SIG-M5 (cell line): ENCODE measurements at regions not wholly inside any gene's neighbourhood (a gene's known extent, or its start where the extent isn't known, plus 50 kb on each side); places are given as distances from the start of the nearest gene placed in this dataset.

Experiments
- DNase-seq: peaks from one replicate; lab custom pipeline; 2025; lab: John Stamatoyannopoulos, UW

DNA sequence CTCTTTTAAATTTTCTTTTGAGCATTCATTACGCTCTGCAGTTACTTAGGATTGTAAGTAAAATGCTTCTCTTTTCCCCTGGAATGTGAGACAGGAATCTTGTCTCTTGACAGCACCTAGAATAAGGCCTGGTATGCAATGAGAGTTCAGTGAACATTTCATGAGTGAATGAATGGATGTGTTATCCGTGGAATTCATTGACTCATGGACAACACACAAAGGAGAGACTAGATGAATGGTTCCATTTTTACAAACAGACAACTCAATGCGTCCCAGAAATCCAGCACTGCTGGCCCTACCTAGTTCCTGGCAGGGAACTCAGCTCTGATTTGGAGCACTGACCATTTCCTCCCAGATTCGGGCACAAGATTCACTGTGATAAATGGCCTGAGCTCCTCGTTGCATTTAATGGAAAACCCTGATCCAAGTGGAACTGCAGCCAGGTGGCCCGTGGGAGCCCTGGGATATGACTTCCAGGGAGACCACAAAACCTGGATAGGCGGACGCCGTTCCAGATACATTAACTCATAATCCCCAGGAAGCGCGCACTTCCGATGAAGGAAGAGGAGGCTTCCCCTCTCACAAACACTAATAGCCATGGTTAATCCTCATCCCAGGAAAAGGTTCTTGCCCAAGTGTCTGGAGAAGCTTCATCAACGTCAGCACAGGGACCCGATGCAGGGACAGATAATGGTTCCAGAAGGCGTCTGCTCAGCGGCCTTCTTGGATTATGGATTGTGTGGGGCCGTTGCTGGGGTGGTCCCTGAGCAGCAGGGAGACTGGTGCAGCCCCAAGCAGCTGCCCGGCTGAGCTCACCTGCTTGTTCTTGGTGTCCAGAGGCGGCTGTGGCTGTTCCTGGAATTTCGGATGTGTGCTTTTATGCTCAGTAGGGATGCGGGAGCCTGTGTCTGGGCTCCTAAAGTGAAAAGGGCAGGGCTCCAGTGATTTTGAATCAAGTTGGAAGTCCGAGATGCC, 211.1 kb upstream of the TSHZ3 start:
- no peak for DNase-seq

DNA sequence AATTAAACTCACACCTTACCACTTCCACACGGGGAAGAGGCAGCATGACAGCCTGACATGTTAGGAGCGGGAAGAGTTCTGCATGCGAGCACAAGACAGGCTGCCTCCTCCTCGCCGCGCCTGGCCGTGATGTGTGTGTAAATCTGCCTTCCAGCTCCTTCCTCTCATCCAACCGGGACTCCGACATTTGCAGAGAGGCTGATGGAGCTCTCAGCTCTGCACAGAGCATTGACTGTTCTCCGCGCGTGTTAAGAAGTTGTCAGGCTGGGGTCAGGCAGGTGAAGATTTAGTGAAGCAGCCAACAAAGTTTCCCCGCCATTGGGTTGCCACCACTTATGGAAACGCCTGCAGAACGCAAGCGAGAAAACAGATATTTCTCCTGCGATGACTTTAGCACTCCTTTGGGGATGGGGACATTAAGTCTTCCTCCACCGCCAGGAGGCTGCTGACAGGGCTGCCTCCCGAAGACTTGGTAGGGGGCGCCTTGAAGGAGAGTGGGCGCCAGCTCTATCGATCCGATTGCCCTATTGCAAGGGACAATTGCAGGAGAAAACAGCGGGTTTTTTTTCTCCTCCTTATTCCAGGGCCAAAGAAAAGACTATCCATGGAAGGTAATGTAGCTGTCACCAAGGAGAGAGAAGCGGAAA, 213.9 kb upstream of the TSHZ3 start:
- no peak for DNase-seq

DNA sequence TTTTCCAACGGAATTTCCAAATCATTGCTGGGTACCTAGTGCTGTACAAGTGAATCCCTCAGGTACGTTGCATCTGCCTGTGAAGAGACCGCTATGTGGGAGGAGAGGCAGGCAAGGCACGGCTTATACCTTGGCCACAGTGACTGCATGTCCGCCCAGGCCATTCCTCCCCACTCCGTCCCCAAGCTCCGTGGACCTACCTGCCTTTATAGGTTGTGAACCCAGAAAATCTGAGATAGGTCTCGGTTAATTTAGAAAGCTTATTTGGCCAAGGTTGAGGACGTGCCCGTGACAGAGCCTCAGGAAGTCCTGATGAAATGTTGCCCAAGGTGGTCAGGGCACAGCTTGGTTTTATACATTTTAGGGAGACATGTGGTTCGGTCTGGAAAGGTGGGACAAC, 218.5 kb upstream of the TSHZ3 start:
- DNase-seq: no peak

DNA sequence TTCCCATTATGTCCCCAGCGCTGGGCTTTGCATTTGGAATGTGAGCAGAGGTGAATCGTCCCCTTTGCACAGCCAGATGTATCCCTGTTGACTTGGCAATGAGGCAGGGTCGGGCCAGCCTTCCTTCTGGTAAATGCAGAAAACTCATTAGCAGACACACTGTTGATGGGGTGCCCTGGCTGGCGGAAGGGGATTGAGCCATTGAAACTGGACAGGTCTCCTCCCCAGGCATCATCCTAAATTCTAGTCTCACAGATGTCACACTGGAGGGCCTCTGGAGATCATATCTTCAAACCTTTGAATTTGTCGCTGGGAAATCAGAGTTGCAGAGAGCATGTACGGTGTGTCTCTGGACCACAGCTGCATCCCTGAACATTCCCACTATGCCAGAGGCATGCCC, 219.5 kb upstream of the TSHZ3 start:
- no peak for DNase-seq

DNA sequence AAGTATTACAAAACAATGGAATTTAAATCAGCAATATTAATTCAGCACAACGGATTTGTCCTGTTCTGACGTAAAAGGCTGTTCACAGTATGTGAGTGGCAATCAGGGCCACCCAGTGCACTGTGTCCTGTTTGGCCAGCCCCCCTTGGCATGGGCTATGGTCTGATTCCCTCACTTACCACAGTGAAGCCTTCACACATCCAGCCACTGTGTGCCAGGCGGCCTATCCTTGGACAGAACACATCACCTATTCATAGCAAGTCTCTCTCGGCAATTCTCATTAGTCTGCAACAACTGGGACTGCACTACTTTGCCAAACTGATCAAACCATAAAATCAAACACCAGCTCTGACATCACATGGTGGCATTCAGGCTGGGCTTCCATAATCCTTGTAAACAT, 221.5 kb upstream of the TSHZ3 start:
- no peak for DNase-seq

DNA sequence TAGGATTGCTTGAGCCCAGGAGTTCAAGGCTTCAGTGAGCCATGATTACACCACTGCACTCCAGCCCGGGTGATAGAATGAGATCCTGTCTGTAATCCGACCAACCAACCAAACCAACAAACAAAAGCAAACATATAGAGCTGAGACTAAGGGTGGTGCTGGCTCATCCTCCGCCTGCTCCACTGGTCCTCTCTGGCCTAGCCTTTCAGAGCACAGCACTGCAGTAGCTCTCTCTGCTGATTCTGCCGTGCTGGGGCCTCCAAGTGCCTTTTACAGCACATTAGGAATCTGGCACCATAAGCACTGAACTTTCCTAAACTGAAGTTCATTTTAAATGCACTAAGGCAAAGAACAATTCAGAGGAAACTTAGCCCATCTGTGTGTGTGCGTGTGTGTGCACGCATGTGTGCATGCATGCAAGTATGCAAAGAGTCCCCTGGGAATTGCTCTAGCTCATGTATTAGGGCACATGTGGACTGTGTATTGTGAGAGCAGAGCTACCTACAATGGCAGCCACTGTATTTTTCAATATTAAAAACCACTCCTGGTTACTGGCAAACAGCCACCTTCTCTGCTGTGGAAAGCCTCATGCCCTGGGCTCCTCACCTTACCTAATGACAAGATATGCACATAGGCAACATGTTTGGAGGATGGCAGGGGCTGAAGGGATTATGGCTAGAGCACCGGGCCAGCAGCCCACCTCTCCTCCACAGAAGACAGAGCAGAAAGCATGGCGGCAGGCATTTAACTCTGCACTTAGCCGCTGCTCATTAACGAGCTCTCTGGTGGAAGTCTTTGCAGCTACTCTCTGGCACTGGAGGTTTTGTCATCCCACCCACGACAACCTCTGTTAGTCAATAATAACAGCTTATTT, 223.1 kb upstream of the TSHZ3 start:
- DNase-seq: no peak

DNA sequence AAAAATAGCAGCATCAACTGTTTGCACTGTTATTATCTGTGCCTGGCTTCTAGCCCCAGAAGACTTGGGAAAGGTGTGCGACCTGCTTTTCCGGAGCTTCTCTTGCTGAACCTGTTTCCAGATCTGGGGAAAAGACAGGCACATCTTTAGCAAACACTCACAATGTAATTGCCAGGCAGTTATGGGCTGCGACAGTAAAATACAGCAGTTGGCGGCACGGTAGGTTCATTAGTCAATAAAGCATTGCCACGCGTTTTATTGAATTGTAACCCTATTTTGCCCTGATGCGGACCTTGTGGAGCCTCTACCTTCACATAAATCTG, 223.7 kb upstream of the TSHZ3 start:
- no peak for DNase-seq

DNA sequence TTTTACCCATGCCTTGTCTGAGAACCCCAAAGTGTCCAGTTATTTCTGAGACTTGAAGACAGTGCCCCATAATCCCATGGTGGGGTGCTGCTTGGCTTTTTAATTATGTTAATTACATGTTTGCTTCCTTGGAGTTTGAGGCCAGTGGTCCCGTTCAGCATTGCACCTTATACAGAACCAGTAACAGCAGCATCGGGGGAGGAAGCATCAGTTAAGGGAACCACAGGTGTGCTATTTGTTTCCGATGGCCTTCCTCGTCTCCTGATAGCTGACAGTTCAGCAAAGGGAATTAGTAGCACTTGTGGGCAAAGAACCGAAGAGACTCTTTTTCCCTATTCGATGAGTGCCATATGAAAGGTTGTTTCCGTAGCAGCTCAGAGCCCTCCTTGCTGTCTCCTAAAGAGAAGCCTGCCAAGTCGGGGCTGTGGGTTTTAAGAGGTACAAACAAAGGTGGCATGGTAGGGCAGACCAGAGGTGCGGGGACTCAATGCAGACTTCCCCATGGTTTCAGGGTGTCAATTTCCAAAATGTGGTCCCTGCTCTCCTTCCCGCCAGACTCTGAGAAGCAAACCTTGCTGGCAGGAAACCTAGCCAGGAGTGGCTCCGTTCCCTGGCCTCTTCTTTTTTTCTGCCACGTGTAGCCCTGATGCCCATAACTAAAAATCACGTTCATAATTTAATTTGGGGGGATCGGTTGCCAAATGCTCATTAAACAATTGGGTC, 225.2 kb upstream of the TSHZ3 start:
- no peak for DNase-seq

DNA sequence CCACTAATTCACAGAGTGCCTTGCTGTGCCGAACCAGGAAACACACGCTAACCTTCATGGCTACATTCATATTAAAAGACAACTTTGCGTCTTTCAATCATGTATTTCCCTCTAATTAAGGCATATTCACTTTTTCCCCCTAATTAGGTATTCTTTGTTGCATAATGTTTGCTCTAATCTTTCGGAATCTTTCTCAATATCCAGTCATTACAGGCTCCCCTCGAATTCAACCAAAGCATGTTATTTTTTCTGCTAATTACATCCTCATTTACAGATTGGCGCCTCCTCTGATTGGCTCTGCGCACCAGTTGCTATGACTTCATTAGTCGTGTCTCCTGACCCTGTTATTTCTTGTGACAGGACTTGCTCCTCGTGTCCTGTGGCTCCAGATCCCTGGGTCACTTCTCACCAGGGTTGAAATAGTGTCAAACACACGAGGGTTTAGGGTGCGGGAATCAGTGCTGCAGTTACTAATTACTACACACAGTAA, 226.7 kb upstream of the TSHZ3 start:
- no peak for DNase-seq

DNA sequence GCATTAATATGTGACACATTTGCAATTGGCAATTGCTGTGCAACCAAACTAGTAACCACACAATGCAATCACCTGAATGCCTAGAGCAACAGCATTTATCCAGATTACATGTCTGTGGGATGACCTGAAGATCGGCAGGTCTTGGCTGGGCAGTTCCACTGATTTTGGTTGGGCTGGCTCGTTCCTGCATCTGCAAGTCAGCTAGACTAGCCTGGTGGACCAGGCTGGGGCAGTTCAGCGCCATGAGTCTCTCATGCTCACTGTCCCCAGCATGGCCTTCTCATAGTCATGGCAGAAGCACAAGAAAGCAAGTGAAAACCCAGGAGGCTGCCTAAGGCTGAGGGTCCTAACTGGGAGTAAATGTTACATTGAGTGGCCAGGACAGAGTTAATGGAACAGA, 229.1 kb upstream of the TSHZ3 start:
- no peak for DNase-seq

DNA sequence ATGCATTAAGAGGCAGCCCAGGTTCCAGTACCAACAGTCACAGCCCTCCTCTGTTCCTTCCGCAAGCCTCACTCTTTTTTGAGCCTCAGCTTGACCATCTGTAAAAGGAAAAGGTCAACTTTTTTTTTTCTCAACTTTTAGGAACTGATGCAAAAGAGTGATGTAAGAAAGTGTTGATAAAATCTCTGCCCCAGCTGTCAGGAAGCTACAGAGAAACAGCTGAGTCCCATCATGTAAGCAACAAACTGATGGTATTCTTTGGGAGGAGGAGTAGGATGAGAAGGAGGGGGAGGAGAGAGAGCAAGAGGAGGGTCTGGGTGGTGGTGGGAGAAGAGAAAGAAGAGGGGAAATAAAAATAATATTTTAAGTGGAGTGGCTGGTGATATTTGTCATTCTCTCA, 233.9 kb upstream of the TSHZ3 start:
- no peak for DNase-seq

DNA sequence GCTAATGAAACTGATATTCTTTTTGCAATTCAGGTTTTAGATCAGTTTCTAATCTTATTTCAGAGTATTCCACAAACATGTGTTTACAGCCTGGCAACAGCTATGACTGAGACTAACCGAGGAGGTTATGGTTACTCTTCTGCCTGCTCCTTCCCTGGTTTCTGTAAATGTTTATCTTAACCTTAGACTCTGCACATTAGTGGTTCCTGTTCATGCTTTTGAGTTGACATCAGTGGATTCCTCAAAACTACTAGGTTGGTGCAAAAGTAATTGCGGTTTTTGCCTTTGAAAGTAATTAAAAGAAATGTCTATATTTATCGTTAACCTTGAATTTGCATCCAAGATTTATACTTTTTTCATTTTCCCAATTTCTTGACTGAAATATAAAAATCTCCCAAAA, 237.0 kb upstream of the TSHZ3 start:
- no peak for DNase-seq

DNA sequence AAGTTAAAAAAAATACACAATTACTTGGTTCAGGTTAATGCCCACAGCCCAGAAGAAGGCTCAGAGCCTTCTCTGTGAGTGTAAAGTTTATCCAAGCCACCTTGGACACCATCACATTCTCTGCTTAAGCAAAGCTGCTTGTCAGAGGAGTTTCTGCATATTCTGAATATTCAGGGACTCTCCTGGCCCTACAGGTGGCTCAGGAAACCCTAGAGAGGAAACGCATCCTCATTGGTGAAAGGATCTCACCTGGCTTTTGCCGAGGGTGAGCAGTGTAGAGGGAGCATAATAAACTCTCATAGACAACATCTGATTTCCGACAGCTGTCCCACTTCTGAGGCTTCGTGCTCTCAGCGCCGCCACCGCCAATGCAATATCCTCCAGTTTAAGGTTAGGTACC, 239.9 kb upstream of the TSHZ3 start:
- no peak for DNase-seq

DNA sequence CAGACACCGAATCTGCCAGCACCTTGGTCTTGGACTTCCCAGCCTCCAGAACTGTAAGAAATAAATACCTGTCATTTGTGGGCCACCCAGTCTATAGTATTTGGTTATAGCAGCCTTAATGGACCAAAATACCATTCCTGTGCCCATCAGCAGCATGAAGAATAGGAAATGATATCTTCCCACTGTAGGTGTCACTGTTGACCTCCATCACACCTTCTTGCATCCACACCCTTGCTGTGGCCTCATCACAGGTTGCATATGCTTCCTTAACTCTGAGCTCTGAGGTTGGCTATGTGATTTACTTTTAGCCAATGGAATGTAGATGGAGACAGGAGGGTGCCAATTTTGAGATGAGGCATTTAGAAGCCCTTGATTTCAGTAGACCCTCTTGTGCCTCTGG, 242.0 kb upstream of the TSHZ3 start:
- no peak for DNase-seq

DNA sequence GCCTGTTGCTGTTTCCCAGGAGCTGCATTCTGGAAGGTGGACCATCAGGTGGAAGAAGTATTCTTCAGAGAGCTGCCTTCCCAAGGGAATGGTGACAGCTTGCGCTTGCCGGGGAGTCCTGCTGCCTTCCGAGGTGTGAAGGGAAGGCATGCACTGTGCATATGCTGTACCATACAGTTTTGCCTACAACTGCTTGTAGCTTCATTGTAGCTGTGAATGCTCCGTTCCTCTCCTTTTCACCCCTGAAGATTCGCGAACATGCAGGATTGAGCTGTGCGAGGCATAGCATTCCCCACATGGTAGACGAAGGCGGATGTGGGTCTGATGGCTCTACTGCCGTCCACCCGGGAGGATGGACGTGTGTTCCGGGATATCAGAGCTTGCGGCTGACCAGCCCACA, 243.2 kb upstream of the TSHZ3 start:
- DNase-seq: no peak

DNA sequence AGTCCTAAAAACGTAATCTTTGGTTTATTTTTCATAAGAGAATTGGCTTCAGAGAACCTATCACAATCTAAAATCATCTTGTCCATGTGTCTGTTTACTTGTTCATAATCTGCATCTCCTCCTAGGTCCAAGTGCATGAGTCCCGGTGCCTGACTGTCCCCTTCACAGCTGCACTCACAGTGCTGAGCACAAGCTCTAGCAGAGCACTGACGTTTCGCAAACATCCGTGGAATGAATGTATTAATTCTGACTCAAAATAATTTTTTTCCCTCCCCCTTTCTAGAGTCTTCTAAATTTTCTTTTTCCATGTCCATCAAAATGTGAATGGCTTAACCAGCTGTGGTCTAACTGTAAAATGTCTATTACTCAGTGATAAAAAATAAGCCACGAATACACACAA, 245.5 kb upstream of the TSHZ3 start:
- DNase-seq: no peak

DNA sequence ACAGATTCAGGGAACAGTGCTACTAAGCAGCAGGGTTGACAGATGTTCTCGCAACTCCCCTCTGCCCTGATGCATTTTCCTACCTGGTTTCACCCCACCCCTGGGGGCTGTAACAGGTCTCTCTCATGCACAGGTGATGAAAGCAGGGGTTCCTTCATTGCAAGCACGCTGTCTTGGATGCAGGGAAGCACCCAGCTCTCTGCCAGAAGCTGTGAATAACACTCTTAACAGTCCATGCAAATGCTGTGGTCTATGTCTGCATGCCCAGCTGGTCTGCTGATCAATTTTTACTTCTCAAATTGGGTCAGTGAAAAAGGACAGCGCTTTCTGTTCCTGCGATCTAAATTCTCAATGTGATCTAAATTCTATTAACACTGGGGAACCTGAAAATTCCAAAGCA, 246.3 kb upstream of the TSHZ3 start:
- no peak for DNase-seq

DNA sequence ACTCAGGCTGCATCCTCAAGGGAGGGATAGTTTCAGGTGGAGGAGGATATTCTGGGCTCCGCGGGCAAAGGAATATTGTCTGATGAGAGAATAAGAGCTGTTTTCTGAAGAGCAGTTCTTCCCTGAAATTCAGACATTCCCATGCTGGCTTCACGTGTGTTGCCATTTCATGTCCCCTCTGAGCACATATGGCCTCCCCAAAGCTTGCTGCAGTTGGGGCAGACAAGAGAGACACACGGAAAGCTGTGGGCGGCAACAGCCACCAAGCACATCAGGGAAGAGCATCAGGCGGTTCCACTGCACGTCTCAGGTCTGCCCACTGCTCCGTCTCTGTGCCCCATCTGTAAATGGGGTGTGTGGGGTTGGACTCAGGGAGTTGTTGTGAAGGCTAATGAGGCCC, 247.5 kb upstream of the TSHZ3 start:
- no peak for DNase-seq

DNA sequence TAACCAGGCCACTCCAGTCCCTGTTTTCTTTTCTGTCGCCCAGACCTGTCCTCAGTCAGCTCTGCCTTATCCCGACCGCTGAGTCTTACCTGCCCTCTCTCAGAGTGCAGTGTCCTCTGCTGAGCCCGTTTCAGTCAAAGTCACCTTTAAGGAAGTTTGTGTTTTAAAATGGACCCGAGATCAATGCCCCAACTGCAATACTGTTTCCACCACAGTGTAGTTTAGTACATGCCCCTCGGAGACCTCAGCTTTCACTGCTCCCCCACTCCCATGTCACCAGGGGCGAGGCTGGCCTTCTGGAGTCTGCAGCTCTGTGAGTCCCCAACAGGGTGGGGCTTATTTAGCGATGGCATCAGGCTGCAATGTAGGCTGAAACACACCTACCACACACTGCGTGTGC, 248.4 kb upstream of the TSHZ3 start:
- no peak for DNase-seq

DNA sequence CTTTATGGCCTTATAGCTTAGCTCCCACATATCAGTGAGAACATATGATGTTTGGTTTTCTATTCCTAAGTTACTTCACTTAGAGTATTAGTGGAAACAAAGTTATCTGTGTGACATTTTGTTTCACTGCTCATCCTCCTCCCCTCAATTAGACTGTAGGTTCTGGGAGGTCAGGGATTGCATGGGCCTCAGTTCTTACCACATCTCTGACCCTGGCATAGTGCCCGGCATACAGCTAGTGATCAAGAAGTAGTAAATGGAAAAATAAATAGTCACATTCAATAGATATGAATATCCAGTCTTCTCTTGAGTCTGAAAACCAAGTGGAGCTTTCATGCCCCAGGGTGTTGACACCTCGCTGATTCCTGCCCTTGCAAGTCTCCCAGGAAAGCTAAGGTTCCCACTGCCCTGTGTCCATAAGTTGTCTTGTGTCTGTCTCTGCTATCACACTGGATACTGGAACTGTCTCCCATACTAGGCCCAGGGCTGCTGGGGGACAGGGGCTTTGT, 249.5 kb upstream of the TSHZ3 start:
- no peak for DNase-seq

DNA sequence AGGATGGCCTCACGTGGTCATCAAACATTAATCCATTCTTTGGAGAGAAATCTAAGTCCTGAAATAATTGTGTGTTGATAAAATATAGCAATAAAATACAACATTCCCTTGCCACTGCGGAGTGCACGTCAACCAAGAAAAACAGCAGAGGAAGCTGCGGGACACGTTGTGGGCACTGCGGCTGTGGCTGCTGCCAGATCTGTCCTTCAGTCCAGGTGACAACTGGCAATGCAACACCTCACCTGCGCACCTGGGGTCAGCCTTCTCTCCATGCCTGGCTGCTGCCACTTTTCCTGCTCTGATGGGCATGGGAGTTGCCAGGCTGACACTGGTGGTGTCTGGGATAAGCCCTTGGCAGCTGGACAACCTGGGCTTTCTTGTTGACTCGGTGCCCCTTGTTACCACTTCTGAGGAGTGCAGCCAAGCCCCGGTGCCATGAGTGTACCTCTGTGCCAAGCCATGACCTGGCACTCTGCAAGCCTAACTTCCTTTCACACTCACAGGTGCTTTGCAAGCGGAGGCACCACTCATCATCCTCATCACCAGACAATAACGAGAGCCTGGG, 251.6 kb upstream of the TSHZ3 start:
- no peak for DNase-seq
